IPS DF 4.7 (cell line): ENCODE measurements at regions not wholly inside any gene's neighbourhood (a gene's known extent, or its start where the extent isn't known, plus 50 kb on each side); places are given as distances from the start of the nearest gene placed in this dataset.

Experiments used
- DNase-seq: peaks from one replicate; pipeline ENCODE4 v3.0.0-alpha.2; 2013; ENCODE audit warnings: low spot score; ENCODE audit errors: extremely low read depth

GRCh38 chr4:162645381-162645780, 481.6 kb upstream of the FSTL5 start:
- DNase-seq: no peak

- no peak for DNase-seq
Measured at GRCh38 chr4:162644346-162644745, 480.5 kb upstream of the FSTL5 start.

DNA sequence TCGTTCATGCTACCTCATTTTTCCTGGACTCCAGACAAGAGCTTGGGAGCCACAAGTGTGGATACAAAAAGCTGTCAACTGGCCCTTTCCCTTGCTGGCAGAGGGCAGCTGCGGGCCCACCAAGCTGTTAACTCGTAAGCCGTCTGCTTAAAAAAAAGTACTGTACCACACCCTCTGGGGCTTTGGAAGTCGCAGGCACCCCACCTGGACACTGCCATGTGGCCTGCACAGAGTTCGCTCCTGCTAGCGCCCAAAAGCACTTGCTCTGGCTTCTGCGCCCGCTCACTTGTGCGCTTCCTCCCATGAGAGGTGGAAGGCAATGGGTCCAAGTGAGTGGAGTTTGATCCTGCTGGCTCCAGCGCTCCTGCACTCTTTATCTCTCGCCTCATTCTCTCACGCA, 476.4 kb upstream of the FSTL5 start:
- DNase-seq: no peak

DNA sequence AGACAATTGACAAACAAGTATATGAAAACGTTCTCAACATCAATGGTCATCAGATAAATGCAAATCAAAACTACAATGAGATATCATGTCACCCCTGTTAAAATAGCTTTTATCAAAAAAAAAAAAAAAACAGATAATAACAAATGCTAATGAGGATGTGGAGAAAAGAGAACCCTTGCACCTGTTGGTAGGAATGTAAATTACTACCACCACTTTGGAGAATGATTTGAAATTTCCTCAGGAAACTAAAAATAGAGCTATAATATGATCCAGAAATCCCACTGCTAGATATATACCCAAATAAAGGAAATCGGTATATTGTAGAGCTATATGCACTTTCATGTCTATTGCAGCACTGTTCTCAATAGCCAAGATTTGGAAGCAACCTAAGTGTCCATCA, 470.6 kb upstream of the FSTL5 start:
- DNase-seq: no peak

DNA sequence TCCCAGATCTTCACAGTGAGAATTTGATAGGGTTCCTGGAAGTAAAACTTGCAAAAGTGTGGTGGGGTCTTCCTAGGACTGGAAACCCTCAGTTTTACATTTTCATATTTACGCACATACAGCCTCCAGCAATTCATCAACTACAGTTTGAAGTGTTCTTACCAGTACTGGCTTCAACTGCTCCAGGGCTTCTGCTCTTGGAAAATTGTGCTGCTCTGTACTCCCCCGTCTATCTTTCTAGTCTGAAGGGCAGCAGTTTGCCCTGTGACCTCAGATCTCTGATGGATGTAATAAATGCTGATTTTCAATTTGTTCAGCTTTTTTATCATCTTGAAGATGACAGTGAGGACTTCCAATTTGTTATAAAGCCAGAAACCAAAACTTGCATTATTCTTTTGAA, 458.9 kb upstream of the FSTL5 start:
- no peak for DNase-seq

GRCh38 chr4:162610116-162610515, 446.3 kb upstream of the FSTL5 start:
- no peak for DNase-seq

DNA sequence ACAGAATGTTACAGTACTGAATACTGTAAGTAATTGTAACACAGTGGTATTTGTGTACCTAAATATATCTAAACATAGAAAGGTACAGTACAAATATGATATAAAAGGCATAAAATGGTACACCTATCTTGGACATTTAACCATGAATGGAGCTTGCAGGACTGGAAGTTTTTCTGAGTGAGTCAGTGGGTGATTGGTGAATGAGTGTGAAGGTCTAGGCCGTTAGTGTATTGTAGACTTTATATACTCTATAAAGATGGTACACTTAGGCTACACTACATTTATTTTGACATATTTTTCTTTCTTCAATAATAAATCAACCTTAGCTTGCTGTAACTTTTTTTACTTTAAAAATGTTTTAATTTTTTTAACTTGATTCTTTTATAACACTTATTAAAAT, 422.5 kb upstream of the FSTL5 start:
- DNase-seq: no peak

DNA sequence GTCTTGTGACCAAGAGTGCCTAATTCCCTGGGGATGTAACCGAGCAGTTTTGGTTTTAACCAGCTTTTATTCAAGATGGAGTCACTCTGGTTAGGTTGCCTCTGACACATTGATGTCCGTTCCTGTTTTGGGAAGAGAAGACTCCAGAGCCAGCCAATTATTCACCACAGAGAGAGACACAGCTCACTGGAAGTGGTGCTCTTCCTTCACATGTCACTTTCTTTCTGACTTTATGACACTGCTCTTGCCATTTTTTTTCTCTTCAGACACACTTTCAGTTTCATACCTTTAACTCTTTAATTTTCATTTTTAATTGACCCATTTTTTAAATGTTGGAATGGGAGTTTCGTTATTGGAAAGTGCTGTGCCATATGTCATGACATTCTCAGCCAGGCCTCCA, 418.4 kb upstream of the FSTL5 start:
- DNase-seq: no peak

- DNase-seq: no peak
Measured at GRCh38 chr4:162565730-162566129, 401.9 kb upstream of the FSTL5 start.

DNA sequence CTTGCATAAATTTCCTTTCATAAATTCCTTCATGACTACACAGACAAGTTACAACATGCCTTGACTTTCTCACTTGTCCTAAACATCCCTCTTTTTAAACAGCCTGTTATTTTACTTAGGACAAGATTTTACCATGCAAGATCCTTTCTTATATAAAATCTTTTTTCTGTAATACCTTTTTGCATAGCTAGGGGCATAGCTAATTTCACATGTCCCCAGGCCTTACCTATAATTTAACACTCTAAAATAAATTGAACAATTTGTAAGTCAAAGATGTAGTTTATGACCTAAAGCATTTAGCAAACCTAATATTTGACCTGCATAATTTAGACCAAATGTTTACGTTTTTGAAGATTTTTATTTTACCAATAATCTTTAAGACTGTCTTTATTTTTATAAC, 396.3 kb upstream of the FSTL5 start:
- DNase-seq: no peak

- no peak for DNase-seq
Measured at GRCh38 chr4:162557516-162558106, 393.8 kb upstream of the FSTL5 start.

GRCh38 chr4:162535121-162535520, 371.3 kb upstream of the FSTL5 start:
- no peak for DNase-seq

DNA sequence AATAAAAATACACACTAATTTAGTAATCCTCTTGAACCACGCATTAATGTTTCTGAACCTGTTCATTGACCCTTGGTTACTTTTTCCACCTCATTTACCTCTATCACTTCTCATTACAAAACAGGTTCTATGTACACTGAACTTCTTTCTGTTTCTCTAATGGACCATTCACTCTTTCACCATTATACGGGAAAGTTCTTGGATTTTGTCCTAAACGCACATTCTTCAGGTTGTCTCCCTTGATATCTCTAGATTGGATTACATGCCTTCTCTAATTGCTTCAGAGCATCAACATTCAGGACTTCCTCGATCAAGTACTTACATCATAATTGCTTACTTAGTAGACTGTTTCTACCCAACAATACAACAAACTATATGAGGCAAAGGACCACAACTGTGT, 359.4 kb upstream of the FSTL5 start:
- DNase-seq: no peak

GRCh38 chr4:162522724-162523123, 358.9 kb upstream of the FSTL5 start:
- no peak for DNase-seq

GRCh38 chr4:162510937-162511336, 347.1 kb upstream of the FSTL5 start:
- no peak for DNase-seq

GRCh38 chr4:162510115-162510514, 346.3 kb upstream of the FSTL5 start:
- DNase-seq: no peak

DNA sequence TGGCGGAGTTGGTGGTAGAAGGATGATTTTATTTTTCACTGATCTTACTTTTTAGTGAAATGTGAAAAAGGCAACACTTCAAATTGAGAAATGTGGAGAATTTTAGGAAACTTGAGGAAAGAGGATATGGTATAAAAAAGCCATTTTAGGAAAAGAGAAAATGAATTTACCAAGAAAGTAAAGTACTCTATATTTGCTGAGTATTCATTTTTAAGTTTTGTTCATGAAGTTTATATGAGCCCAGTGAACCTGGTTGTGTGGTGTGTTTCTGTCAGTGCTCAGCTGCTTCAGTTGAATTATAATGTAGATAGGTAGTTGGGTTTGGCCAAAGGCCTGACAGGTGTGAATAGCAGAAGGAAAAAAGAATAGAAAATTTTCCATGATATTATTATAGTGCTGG, 345.5 kb upstream of the FSTL5 start:
- no peak for DNase-seq

- no peak for DNase-seq
Measured at GRCh38 chr4:162506253-162506652, 342.5 kb upstream of the FSTL5 start.

- DNase-seq: no peak
Measured at GRCh38 chr4:162503868-162504267, 340.1 kb upstream of the FSTL5 start.

GRCh38 chr4:162502109-162502508, 338.3 kb upstream of the FSTL5 start:
- no peak for DNase-seq

- DNase-seq: no peak
Measured at GRCh38 chr4:162499478-162499877, 335.7 kb upstream of the FSTL5 start.

- no peak for DNase-seq
Measured at GRCh38 chr4:162498168-162498567, 334.4 kb upstream of the FSTL5 start.

DNA sequence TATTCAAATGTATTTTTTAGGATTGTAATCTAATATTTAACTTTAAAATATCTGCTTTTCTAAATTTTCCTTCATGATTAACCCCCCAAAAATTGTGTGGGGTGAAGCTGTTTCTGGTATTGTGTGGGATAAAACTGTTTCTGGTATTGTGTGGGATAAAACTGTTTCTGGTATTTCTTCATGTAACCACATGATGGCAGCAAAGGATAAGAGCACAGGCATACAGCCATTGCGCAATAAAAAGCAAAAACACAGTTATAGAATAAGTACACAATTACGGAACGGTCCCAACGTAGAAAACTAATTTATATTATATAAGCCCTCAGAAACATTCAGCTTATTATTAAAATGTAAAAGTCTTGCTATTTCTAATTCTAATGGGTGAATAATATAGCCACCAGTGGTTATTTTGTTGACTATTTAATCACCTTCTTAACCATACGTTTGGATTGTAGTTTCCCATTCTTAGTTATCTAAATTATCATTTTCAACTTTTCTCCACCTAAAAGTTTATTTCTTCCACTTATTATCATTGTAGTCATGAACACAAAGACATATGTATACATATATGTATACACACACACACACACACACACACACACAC, 333.9 kb upstream of the FSTL5 start:
- no peak for DNase-seq

DNA sequence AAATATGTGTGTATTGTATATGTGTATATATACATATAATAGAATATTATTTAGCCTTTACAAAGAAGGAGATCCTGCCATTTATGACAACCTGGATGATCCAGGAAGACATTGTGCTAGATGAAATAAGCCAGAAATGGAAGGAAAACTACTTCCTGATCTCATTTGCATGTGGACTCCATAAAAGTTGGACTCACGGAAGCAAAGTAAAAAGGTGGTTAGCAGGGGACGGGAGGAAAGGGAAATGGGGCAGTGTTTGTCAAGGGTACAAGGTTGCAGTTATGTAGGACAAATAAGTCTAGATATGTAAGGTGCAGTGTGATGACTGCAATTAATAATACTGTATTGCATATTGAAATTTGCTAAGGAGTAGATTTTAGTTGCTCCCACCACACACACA, 331.1 kb upstream of the FSTL5 start:
- DNase-seq: no peak
